Colonic mucosa (tissue), 4 donors: ENCODE measurements at regions not wholly inside any gene's neighbourhood (a gene's known extent, or its start where the extent isn't known, plus 50 kb on each side); places are given as distances from the start of the nearest gene placed in this dataset.

Experiments used
- DNase-seq: peaks from one replicate; pipeline ENCODE4 v3.0.0-alpha.2; 2020
- H3K27ac ChIP-seq: fragments of 200-600 bp; one replicate; pipeline ENCODE4 v1.8.0; 2021
- H3K27me3 ChIP-seq: fragments of 200-600 bp; one replicate; pipeline ENCODE4 v1.8.0; 2021
- H3K36me3 ChIP-seq: fragments of 200-600 bp; one replicate; pipeline ENCODE4 v1.8.0; 2021
- H3K4me1 ChIP-seq: fragments of 200-600 bp; one replicate; pipeline ENCODE4 v1.8.0; 2021; ENCODE audit warnings: mild to moderate bottlenecking
- H3K4me3 ChIP-seq: fragments of 200-600 bp; one replicate; pipeline ENCODE4 v1.8.0; 2021
- H3K9ac ChIP-seq, 2 donors: one replicate each; pipeline ENCODE4 v1.7.0; 2013; ENCODE audit warnings: control low read depth in 2 of 2, low read depth in 2 of 2, low read length in 2 of 2
- H3K9me3 ChIP-seq: fragments of 200-600 bp; one replicate; pipeline ENCODE4 v1.8.0; 2021
- CTCF ChIP-seq: fragments of 200-600 bp; IDR thresholded peaks from one replicate; pipeline ENCODE4 v1.8.0; 2022; ENCODE audit warnings: antibody characterized with exemption, mild to moderate bottlenecking
- intact Hi-C: fragments of 100-400 bp; cut with DNase I; formaldehyde crosslinking; loops from one replicate; pipeline ENCODE4 v1.14.1; 2022
- donor health status: healthy.
- donor health status: DM: no; HTN: no; CAD: no.
- donor health status: DM: no; HTN: no; CAD: no.

GRCh38 chr17:43324205-43324893, 74.4 kb upstream of the ARL4D start:
- Histone ChIP-seq H3K36me3 (no peaks in the 10 kb centered on the region), H3K4me1 (no peaks in the 10 kb centered on the region), H3K27ac (no peak overlapping the region), H3K4me3 (no peak overlapping the region), H3K9me3 (no peaks in the 10 kb centered on the region), H3K27me3 (no peaks in the 10 kb centered on the region), H3K9ac (no peak overlapping the region)
- no peak for DNase-seq
- intact Hi-C loops: loop anchor here (10.0 kb wide), 2 partner anchors 130 to 160 kb away; no protein-coding TSS in a partner anchor
- TF ChIP-seq CTCF: no peak

- H3K4me3 ChIP-seq: no peak overlapping the region
- H3K27ac ChIP-seq: no peak overlapping the region
- intact Hi-C loops: loop anchor here (10.0 kb wide), 3 partner anchors 125 to 295 kb away; partner anchors contain the start of genes RND2 and VAT1
- no peaks in the 10 kb centered on the region for H3K9me3 ChIP-seq
- H3K4me1 ChIP-seq: no peaks in the 10 kb centered on the region
- H3K27me3 ChIP-seq: no peaks in the 10 kb centered on the region
- TF ChIP-seq CTCF: no peak
- no peaks in the 10 kb centered on the region for H3K36me3 ChIP-seq
- DNase-seq: no peak
- no peak overlapping the region for H3K9ac ChIP-seq
These were observed 79.3 kb upstream of the ARL4D start for GRCh38 chr17:43319293-43320124.

- DNase-seq: no peak
- no peaks in the 10 kb centered on the region for H3K36me3 ChIP-seq
- H3K27ac ChIP-seq: no peak overlapping the region
- no peaks in the 10 kb centered on the region for H3K27me3 ChIP-seq
- intact Hi-C loops: loop anchor here (10.0 kb wide), 1 partner anchor 292 kb away; the partner anchor contains the start of genes RND2 and VAT1
- H3K9me3 ChIP-seq: no peaks in the 10 kb centered on the region
- TF ChIP-seq CTCF: no peak
- no peaks in the 10 kb centered on the region for H3K4me1 ChIP-seq
- H3K9ac ChIP-seq: no peak overlapping the region
- no peak overlapping the region for H3K4me3 ChIP-seq
These were observed 82.2 kb upstream of the ARL4D start for GRCh38 chr17:43316522-43317142.

- Histone ChIP-seq H3K4me3 (no peak overlapping the region), H3K9me3 (no peaks in the 10 kb centered on the region), H3K36me3 (no peaks in the 10 kb centered on the region), H3K4me1 (no peaks in the 10 kb centered on the region), H3K9ac (no peak overlapping the region), H3K27ac (no peak overlapping the region), H3K27me3 (no peaks in the 10 kb centered on the region)
- DNase-seq: no peak
- no peak for TF ChIP-seq CTCF
- intact Hi-C loops: loop anchor here (10.0 kb wide), 1 partner anchor 291 kb away; the partner anchor contains the start of genes RND2 and VAT1
These were observed 82.2 kb upstream of the RNU2-1 start for GRCh38 chr17:43315858-43316521.

GRCh38 chr17:43315369-43315768, 81.6 kb upstream of the RNU2-1 start:
- no peaks in the 10 kb centered on the region for H3K4me1 ChIP-seq
- no peak overlapping the region for H3K4me3 ChIP-seq
- no peaks in the 10 kb centered on the region for H3K27me3 ChIP-seq
- H3K9me3 ChIP-seq: no peaks in the 10 kb centered on the region
- H3K36me3 ChIP-seq: no peaks in the 10 kb centered on the region
- DNase-seq: no peak
- intact Hi-C loops: loop anchor here (10.0 kb wide), 1 partner anchor 291 kb away; the partner anchor contains the start of genes RND2 and VAT1
- no peak overlapping the region for H3K27ac ChIP-seq
- H3K9ac ChIP-seq: no peak overlapping the region
- no peak for TF ChIP-seq CTCF
